GM23248 (cell line): ENCODE measurements at regions not wholly inside any gene's neighbourhood (a gene's known extent, or its start where the extent isn't known, plus 50 kb on each side); places are given as distances from the start of the nearest gene placed in this dataset.

Experiments
- DNase-seq: peaks from one replicate; pipeline ENCODE4 v3.0.0-alpha.2; 2015
- H2AFZ ChIP-seq: fragments of 200-600 bp; sonication (generic); 2 replicates; pipeline ENCODE4 v1.6.1; 2016; ENCODE audit warnings: antibody characterized with exemption
- H3F3A ChIP-seq: fragments of 200-600 bp; sonication (generic); 2 replicates; pipeline ENCODE4 v1.6.1; 2016; ENCODE audit warnings: mild to moderate bottlenecking, antibody characterized with exemption, mixed run types; ENCODE audit not compliant: insufficient read depth
- H3K27ac ChIP-seq: fragments of 200-600 bp; sonication (generic); 2 replicates; pipeline ENCODE4 v1.5.1; 2016; ENCODE audit warnings: mild to moderate bottlenecking
- H3K27me3 ChIP-seq: fragments of 200-600 bp; sonication (generic); replicated peaks from 2 replicates; pipeline ENCODE4 v1.6.1; 2016; ENCODE audit warnings: mild to moderate bottlenecking; ENCODE audit not compliant: insufficient read depth
- H3K36me3 ChIP-seq: fragments of 200-600 bp; sonication (generic); 2 replicates; pipeline ENCODE4 v1.6.1; 2016; ENCODE audit warnings: low read depth, mild to moderate bottlenecking
- H3K4me1 ChIP-seq: fragments of 200-600 bp; sonication (generic); 2 replicates; pipeline ENCODE4 v1.6.1; 2016; ENCODE audit warnings: mild to moderate bottlenecking; ENCODE audit not compliant: insufficient read depth
- H3K4me2 ChIP-seq: fragments of 200-600 bp; sonication (generic); one replicate; pipeline ENCODE4 v1.6.1; 2016; ENCODE audit warnings: mild to moderate bottlenecking; ENCODE audit not compliant: unreplicated experiment
- H3K4me3 ChIP-seq: fragments of 200-600 bp; sonication (generic); 2 replicates; pipeline ENCODE4 v1.5.1; 2016; ENCODE audit warnings: mild to moderate bottlenecking
- H3K79me2 ChIP-seq: fragments of 200-600 bp; sonication (generic); 2 replicates; pipeline ENCODE4 v1.6.1; 2016; ENCODE audit warnings: mild to moderate bottlenecking; ENCODE audit not compliant: insufficient read depth
- H3K9ac ChIP-seq: fragments of 200-600 bp; sonication (generic); 2 replicates; pipeline ENCODE4 v1.6.1; 2016; ENCODE audit warnings: mild to moderate bottlenecking
- H3K9me2 ChIP-seq: fragments of 200-600 bp; sonication (generic); 2 replicates; pipeline ENCODE4 v1.6.1; 2016; ENCODE audit warnings: mixed run types, mild to moderate bottlenecking, moderate library complexity; ENCODE audit not compliant: insufficient read depth
- H3K9me3 ChIP-seq: fragments of 200-600 bp; sonication (generic); one replicate; pipeline ENCODE4 v1.6.1; 2017; ENCODE audit warnings: low read depth
- H4K20me1 ChIP-seq: fragments of 200-600 bp; sonication (generic); 2 replicates; pipeline ENCODE4 v1.6.0; 2016; ENCODE audit not compliant: insufficient read depth
- EZH2 ChIP-seq: fragments of 200-600 bp; sonication (generic); IDR thresholded peaks from 2 replicates; pipeline ENCODE4 v1.6.1; 2018; ENCODE audit warnings: antibody characterized with exemption, mild to moderate bottlenecking; ENCODE audit not compliant: insufficient read depth, poor library complexity, severe bottlenecking
- EZH2phosphoT487 ChIP-seq: fragments of 200-600 bp; sonication (generic); IDR thresholded peaks from 2 replicates; pipeline ENCODE4 v1.6.1; 2018; ENCODE audit warnings: antibody characterized with exemption, moderate library complexity, mild to moderate bottlenecking, low read depth; ENCODE audit not compliant: insufficient read depth
- WGBS, 2 experiments: methylation state at CpG; one replicate each; pipeline ENCODE4 v1.1.6; 2015 to 2017; ENCODE audit warnings: low lambda C conversion rate in 2 of 2, low coverage in 1 of 2; ENCODE audit errors: missing lambda C conversion rate in 2 of 2; 5-methylcytosine and 5-hydroxymethylcytosine counted together
- in situ Hi-C: fragments of 300-500 bp; cut with MboI; formaldehyde crosslinking; loops from 2 replicates; pipeline ENCODE4 v1.15.0; 2020

- Histone ChIP-seq H3K9me2 (no peaks in the 10 kb centered on the region), H3K9ac (no peak overlapping the region), H4K20me1 (no peaks in the 10 kb centered on the region), H3K4me3 (no peak overlapping the region), H3F3A (no peaks in the 10 kb centered on the region), H3K36me3 (no peaks in the 10 kb centered on the region), H3K79me2 (no peaks in the 10 kb centered on the region), H3K4me2 (no peak overlapping the region), H3K27ac (no peak overlapping the region), H3K9me3 (no peaks in the 10 kb centered on the region), H3K4me1 (no peaks in the 10 kb centered on the region), H3K27me3 (peaks cover 4% of the 10 kb centered on the region), H2AFZ (no peak overlapping the region)
- DNase-seq: peak; percentile 15
- TF ChIP-seq EZH2 (no peak), EZH2phosphoT487 (no peak)
- in situ Hi-C loops: no loop called here
- WGBS, 2 experiments: 54 to 58% methylated on average over 2 of the region's 2 CpGs
Measured at GRCh38 chr11:71355281-71355680, 92.9 kb downstream of the DHCR7 start.

- no peak overlapping the region for H3K4me2 ChIP-seq
- in situ Hi-C loops: no loop called here
- H3K4me3 ChIP-seq: no peak overlapping the region
- no peaks in the 10 kb centered on the region for H3K4me1 ChIP-seq
- TF ChIP-seq EZH2phosphoT487 (no peak), EZH2 (no peak)
- no peaks in the 10 kb centered on the region for H3K9me2 ChIP-seq
- no peak overlapping the region for H3K9ac ChIP-seq
- no peak overlapping the region for H3K27ac ChIP-seq
- H3F3A ChIP-seq: no peaks in the 10 kb centered on the region
- no peaks in the 10 kb centered on the region for H3K9me3 ChIP-seq
- H3K36me3 ChIP-seq: no peaks in the 10 kb centered on the region
- peaks cover 8% of the 10 kb centered on the region for H3K27me3 ChIP-seq
- DNase-seq: no peak
- no peak overlapping the region for H2AFZ ChIP-seq
- WGBS, 2 experiments: 37 to 56% methylated on average over 4 of the region's 4 CpGs
- no peaks in the 10 kb centered on the region for H4K20me1 ChIP-seq
- H3K79me2 ChIP-seq: no peaks in the 10 kb centered on the region
Measured at GRCh38 chr11:71354394-71355105, 93.6 kb downstream of the DHCR7 start.

GRCh38 chr11:71352748-71353147 lies 95.4 kb downstream of the DHCR7 start:
- Histone ChIP-seq H3K9me3 (no peaks in the 10 kb centered on the region), H3F3A (no peaks in the 10 kb centered on the region), H2AFZ (no peak overlapping the region), H3K27me3 (peaks cover 17% of the 10 kb centered on the region), H3K4me2 (no peak overlapping the region), H3K27ac (no peak overlapping the region), H3K36me3 (no peaks in the 10 kb centered on the region), H3K9me2 (no peaks in the 10 kb centered on the region), H3K4me1 (no peaks in the 10 kb centered on the region), H3K4me3 (no peak overlapping the region), H3K9ac (no peak overlapping the region), H3K79me2 (no peaks in the 10 kb centered on the region), H4K20me1 (no peaks in the 10 kb centered on the region)
- no peak for DNase-seq
- WGBS, 2 experiments: 41 to 44% methylated on average over 6 of the region's 6 CpGs
- in situ Hi-C loops: no loop called here
- TF ChIP-seq EZH2phosphoT487 (no peak), EZH2 (no peak)

GRCh38 chr11:71352226-71352625 lies 96.0 kb downstream of the DHCR7 start:
- 37 to 41% methylated on average over 8 of the region's 8 CpGs for WGBS, 2 experiments
- H3K4me1 ChIP-seq: no peaks in the 10 kb centered on the region
- no peak for DNase-seq

More at GRCh38 chr11:71352226-71352625, 96.0 kb downstream of the DHCR7 start:
- in situ Hi-C loops: no loop called here
- Histone ChIP-seq H3K4me2 (no peak overlapping the region), H3K9ac (no peak overlapping the region), H3K27ac (no peak overlapping the region), H3K27me3 (peaks cover 17% of the 10 kb centered on the region), H2AFZ (no peak overlapping the region), H3K9me2 (no peaks in the 10 kb centered on the region), H4K20me1 (no peaks in the 10 kb centered on the region), H3F3A (no peaks in the 10 kb centered on the region), H3K4me3 (no peak overlapping the region), H3K79me2 (no peaks in the 10 kb centered on the region), H3K9me3 (no peaks in the 10 kb centered on the region), H3K36me3 (no peaks in the 10 kb centered on the region)
- TF ChIP-seq EZH2phosphoT487 (no peak), EZH2 (no peak)
